HT1080 (cell line): ENCODE measurements at regions not wholly inside any gene's neighbourhood (a gene's known extent, or its start where the extent isn't known, plus 50 kb on each side); places are given as distances from the start of the nearest gene placed in this dataset.

Experiments used
- DNase-seq: peaks from one replicate; pipeline ENCODE4 v3.0.0-alpha.2; 2015; ENCODE audit warnings: low read depth

- no peak for DNase-seq
Observed at GRCh38 chr7:42389697-42390096, 152.7 kb upstream of the GLI3 start.

DNA sequence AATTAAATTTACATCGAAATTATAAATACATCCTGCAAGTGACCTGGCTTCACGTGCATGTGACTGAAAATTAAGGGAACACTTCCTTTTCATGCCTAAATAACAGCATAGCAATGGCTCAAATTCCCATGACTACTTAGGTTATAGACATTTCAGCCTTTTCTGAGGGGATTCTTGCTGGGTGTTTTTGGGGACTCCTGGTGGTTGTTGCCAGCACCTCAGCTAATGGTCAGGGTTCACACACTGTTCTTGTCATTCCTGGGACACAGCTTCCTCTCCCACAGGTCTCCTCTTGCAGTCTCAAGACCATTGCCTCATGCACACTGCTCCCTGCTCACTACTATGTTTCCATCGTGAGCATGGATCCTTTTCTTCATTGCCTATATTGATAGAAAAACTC is 148.9 kb upstream of the GLI3 start:
- peak; percentile 11 for DNase-seq

- DNase-seq: no peak
Observed at GRCh38 chr7:42381161-42381560, 144.2 kb upstream of the GLI3 start.

- DNase-seq: no peak
Observed at GRCh38 chr7:42380401-42380800, 143.4 kb upstream of the GLI3 start.

DNA sequence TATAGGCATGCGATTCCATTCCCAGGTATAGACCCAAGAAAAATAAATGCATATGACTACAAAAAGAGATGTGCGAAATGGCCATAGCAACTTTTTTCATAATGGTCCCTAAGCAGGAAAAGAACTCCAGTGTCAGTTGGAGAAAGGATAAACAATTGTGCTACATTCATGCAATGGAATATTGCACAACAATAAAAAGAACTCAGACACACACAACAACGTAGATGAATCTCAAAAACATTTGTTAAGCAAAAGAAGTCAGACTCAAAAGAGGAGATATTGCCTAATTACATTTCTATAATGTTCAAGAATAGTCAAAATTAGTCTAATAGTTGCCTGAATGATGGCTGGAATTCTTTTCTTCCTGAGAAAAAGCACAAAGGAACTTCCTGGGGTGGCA is 141.1 kb upstream of the GLI3 start:
- DNase-seq: no peak

GRCh38 chr7:42373285-42373684 is 136.3 kb upstream of the GLI3 start:
- no peak for DNase-seq

- DNase-seq: no peak
Observed at GRCh38 chr7:42372479-42372878, 135.5 kb upstream of the GLI3 start.

DNA sequence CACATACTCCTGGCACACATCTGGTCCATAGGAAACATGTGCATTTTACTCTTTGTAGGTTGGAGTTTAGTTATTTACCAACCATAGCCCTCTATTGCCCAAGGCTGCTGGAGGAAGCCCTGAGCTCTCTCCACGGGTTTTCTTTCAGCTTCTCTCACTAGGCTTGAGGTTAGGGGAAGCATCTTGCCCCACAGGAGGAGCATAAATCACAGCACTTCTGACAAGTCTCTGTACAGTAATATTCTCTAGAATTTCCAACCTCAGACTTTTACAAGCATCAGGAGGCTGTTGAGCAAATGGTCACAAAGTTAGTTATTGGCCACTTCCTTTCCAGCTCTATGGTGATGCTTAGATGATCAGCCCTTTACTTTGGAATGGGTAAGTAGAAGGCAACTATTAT is 122.9 kb upstream of the GLI3 start:
- DNase-seq: no peak

DNA sequence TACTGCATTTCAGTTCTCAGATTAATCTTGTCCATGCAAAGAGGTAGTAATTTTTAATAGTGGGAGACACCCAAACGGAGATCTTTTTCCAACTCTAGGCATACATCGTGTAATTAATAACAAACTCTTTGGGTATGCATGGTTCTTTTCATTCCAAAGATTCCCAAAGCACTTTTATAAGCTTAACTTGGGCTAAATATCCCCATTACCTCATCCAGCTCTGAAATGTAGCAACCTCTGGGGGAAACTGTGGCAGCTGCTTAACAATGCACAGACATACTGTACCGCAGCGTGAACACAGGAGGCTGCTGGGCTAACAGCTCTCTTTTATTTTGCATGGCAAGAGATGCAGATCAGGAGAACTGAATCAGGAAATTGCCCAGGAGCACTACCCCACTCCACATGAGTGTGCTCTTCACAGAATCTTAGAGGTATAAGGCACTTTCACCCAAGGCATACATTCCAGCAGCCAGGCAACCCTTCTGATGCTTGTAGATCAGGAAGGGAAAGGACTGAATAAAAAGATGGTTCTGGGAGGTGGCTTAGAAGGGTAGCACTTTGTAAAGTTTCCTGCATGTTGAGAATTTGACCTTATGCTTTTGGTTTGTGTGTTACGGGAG is 114.4 kb upstream of the GLI3 start:
- DNase-seq: no peak

DNA sequence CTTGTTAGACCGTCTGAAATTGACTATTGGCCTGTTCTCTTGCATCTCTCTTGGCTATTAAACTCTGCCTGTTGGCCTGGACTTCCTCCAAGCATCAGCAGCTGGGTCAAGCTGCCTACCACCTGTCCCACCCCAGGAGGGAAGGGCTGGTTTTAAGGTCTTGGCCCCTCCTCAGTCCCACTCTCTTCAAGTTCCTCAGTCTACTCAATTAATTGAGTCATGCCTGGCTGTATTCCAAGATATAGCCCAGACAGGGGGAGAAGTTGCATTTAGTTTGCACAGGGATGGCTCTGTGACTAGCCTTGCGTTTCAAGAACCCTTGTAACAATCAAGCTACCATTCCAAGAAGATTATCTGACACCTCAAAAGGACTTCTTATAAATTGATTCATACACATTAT is 113.8 kb upstream of the GLI3 start:
- DNase-seq: no peak

- no peak for DNase-seq
Observed at GRCh38 chr7:42348631-42349030, 111.6 kb upstream of the GLI3 start.

- DNase-seq: no peak
Observed at GRCh38 chr7:42348071-42348470, 111.1 kb upstream of the GLI3 start.

DNA sequence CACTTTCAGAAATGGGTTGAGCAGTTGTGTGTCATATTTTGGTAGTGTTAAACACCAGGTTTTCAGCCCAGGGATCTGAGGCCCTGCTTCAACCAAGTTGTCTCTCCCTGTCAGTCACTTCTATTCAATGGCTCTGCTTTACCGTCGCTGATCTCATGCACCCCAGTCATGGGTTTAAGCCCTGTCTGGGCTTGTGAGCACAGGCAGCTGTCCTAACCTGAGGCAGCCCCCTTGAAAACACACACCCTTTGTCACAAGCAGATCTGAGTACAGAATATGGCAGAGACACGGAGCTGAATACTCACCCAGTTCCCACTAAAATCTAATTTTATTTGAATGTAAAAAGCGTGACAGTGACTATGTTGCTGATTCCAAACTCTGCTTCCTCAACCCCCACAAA is 110.6 kb upstream of the GLI3 start:
- DNase-seq: no peak

- no peak for DNase-seq
Observed at GRCh38 chr7:42345478-42346299, 108.7 kb upstream of the GLI3 start.

DNA sequence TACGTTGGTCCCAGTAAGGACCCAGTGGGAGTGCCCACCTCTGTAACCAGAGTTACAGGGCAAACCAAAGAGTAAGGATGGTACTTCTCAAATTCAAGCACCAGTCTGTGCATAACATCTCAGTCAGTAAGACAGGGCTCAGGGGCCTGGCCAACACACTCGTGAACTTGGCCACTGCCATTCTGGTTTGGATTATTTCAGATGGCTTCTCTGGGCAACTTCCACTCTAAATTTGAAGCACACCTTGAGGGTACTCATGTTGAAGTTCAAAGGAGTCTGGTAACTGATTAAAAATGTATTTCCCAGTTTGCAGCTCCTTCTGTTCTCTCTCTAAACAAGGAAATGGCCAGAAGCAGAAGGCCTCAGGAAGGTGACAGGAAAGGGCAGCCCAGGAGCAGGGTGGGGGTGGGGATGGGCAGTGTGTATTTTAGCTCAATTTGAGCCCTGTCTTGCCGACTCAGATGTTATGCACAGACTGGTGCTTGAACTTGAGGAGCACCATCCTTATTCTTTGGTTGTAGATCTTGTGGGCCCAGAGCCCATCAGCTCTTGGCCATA is 107.3 kb upstream of the GLI3 start:
- no peak for DNase-seq

DNA sequence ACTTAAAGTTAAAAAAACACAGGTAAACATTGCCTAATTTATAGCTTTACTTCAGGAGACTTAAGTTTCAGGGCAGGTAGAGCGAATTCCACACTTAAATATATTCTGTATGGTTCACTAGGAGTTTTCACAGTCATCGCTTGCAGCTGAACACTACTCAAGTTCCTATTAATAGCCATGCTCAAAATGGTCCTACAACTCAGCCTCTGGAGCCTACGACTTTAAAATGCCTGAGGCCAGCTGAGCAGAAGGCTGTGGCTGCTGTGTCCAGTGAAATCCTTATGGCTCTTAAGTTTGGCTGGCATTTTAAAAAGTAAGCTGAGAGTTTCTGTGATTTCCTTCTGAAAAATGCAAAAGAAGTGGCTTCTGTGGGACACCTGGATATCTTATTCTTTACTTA is 105.4 kb upstream of the GLI3 start:
- no peak for DNase-seq

DNA sequence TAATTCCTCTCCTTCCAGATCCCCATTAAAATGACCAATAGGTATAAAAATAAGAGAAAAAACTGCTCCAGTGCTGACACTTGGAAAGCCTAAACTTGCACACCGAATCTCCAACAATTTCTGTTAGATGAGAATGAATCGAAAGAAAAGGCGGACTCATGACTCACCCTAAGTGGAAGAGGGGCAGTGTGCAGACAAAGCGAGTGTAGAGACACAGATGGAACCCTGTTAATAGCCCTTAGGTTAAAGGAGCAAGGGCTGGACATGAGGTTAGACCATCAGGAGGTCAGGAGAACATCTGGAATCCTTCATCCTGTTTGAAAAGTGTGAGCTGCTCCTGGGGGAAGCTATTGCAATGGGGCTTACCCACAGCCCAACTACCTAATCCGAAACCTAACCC is 103.4 kb upstream of the GLI3 start:
- DNase-seq: no peak

DNA sequence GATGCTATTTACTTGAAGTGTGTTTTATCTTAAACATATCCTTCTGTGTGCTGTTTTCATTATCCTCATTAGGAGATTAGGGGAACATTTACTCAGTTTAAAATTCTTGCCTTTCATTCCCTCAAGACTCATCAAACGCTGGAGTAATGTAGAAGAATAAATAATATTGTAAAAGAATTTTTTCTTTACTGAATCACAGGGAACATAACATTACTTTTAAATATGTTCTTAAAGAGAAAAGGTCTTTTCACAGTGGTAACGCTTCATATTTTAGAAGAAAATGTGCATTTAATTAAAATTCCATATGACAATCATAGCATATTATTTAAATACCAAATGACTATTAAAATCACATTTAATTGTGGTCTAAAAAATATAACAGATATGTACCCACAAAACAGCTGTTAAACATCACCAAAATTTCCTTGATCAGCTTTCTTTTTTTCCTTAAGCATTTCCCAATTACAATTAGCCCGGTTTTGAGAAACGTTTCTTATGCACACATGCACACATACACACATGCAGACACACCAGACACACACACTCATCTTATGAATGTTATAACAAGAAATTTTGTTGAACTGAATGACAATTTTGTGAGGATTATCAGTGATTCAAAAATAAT is 102.0 kb upstream of the GLI3 start:
- DNase-seq: no peak

DNA sequence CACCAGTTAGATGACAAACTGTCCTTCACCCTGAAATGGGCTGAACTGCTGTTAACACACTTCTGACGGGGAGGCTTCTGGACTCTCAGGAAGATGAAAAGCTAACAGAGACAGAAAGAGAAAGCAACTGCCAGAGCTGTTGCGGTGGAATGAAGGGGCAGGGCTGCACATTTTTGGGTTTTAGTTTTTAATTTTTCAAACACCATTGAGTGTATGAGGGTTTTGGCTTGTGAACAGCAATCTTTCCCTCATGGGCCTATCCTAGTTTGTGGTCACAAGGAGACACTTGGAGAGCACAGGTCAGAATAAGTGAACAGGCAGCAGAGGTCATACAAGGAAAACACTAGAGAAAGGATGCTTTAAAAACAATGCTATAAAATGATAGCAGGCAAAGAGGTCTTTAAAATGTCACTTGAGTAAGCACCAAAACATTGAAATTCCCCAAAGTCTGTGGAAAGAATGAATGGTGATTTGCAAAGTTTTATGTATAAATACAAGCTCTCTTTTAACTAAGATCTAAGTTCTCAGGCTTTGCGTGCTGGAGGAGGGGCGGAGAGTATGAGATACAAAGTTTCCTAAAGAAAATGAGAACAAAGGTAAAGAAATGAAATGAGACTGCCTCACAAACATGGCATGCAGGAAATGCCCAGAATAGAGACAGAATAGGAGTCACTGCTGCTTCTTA is 101.4 kb upstream of the GLI3 start:
- no peak for DNase-seq

DNA sequence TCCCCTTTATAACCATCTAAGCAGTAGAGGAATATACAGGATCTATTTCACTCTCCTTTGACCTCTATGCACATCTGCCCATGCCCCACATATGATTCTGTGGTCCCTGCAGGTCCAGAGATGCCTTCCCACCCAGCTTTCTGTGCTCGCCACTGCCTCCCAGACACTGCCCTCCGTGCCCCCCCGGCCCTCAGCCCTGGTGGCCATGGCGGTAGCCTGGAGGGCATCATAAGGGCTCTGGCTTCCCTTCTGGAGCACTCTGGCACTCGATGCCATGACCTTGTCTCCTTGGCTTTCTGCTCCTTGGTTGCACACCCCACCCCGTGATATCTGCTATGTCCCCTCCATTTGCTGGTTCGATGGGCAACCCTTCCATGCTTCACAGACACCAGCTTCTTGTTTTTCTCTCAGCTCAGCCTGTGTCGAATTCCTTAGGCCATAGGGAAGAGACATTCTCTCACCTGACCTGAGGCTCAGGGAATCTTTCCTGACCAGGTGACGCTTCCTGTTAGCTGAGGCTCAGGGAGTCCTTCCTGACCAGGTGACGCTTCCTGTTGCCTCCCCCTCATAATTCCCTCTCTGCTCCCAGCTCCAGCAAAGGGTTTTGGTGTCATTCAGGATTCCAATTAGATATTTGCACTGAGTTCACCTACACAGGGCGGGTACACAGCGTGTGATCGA is 100.4 kb upstream of the GLI3 start:
- no peak for DNase-seq

GRCh38 chr7:42332605-42333222 is 95.7 kb upstream of the GLI3 start:
- no peak for DNase-seq
